HCT116 (cell line): ENCODE measurements at regions not wholly inside any gene's neighbourhood (a gene's known extent, or its start where the extent isn't known, plus 50 kb on each side); places are given as distances from the start of the nearest gene placed in this dataset.

Source experiments
- ATAC-seq: fragments of 200-7000 bp; cut with Tn5 transposase; 2 replicates; pipeline ENCODE4 v1.9.1; 2020; ENCODE audit warnings: mild to moderate bottlenecking, moderate library complexity
- BruUV-seq: library from RNA; stranded (reverse); fragments of 400-500 nt; replicated peaks from 2 replicates; lab custom pipeline; 2021; lab: Mats Ljungman, UMichigan
- CTCF ChIA-PET: fragments of 300-600 bp; sonication (Branson Sonifier 250); formaldehyde crosslinking; loops from one replicate; lab custom pipeline; 2021; ENCODE audit warnings: antibody characterized with exemption; lab: Charles Lee
- POLR2A ChIA-PET: fragments of 300-600, 350-600 bp; sonication (Branson Sonifier 250); formaldehyde crosslinking; loops from one replicate; lab custom pipeline; 2021; ENCODE audit warnings: antibody characterized with exemption; lab: Charles Lee
- RAD21 ChIA-PET, 2 experiments: fragments of 300-600 bp; sonication (Branson Sonifier 250); formaldehyde crosslinking; loops; one replicate each; lab custom pipeline; 2023; ENCODE audit warnings: low total read pairs in 2 of 2; ENCODE audit not compliant: uncharacterized antibody in 2 of 2, unreplicated experiment in 2 of 2, low non-redundant PET in 1 of 2; lab: Charles Lee
- DNase-seq: peaks from one replicate; pipeline ENCODE4 v3.0.0-alpha.2; 2010; ENCODE audit warnings: low read depth, low spot score
- H2AFZ ChIP-seq: fragments of 200-600 bp; shearing (Covaris generic), sonication (generic); 2 replicates; pipeline ENCODE4 v1.6.1; 2017; ENCODE audit warnings: low read depth, mixed run types, mixed read lengths, antibody characterized with exemption, low read length; ENCODE audit not compliant: poor library complexity, severe bottlenecking
- H3K27ac ChIP-seq: 2 replicates; pipeline ENCODE4 v1.5.1; 2012; ENCODE audit warnings: low read depth, low read length
- H3K27me3 ChIP-seq: fragments of 200-600 bp; sonication (generic); 2 replicates; pipeline ENCODE4 v1.6.1; 2016; ENCODE audit warnings: mixed run types, low read length, mixed read lengths; ENCODE audit not compliant: insufficient read depth
- H3K36me3 ChIP-seq, 2 experiments: fragments of 200-500 bp in 1 of 2; fragments of 200-600 bp in 1 of 2; sonication (Bioruptor generic) in 1 of 2; sonication (generic) in 1 of 2; 2 replicates each; pipeline versions ENCODE4 v1.5.1 to v1.6.1; 2014 to 2016; ENCODE audit warnings: low read length in 2 of 2, inconsistent platforms in 1 of 2, mixed read lengths in 1 of 2, mixed run types in 1 of 2; ENCODE audit not compliant: insufficient read depth in 2 of 2, control insufficient read depth in 1 of 2
- H3K4me1 ChIP-seq, 2 experiments: fragments of 200-600 bp in 1 of 2; sonication (generic) in 1 of 2; 2 replicates each; pipeline versions ENCODE4 v1.5.1 to v1.6.1; 2012 to 2017; ENCODE audit warnings: low read length in 2 of 2, inconsistent platforms in 1 of 2, mild to moderate bottlenecking in 1 of 2, mixed read lengths in 1 of 2, mixed run types in 1 of 2, moderate library complexity in 1 of 2; ENCODE audit not compliant: insufficient read depth in 2 of 2, control insufficient read depth in 1 of 2
- H3K4me2 ChIP-seq: fragments of 200-600 bp; sonication (generic); 2 replicates; pipeline ENCODE4 v1.6.1; 2017; ENCODE audit warnings: mixed run types, low read length, mixed read lengths
- H3K4me3 ChIP-seq, 2 experiments: fragments of 200-600 bp in 1 of 2; sonication (generic) in 1 of 2; replicated peaks in 1 of 2; 2 replicates each; pipeline ENCODE4 v1.5.1; 2011 to 2016; ENCODE audit warnings: low read length in 2 of 2, control low read depth in 1 of 2, low read depth in 1 of 2, mild to moderate bottlenecking in 1 of 2, mixed read lengths in 1 of 2, mixed run types in 1 of 2
- H3K79me2 ChIP-seq: fragments of 200-600 bp; sonication (generic); 2 replicates; pipeline ENCODE4 v1.6.1; 2017; ENCODE audit warnings: mild to moderate bottlenecking, mixed run types, low read length, moderate library complexity, mixed read lengths; ENCODE audit not compliant: insufficient read depth
- H3K9ac ChIP-seq: fragments of 200-600 bp; sonication (generic); 2 replicates; pipeline ENCODE4 v1.6.1; 2016; ENCODE audit warnings: low read length, mixed read lengths
- H3K9me2 ChIP-seq: fragments of 200-600 bp; sonication (generic), shearing (Covaris generic); 2 replicates; pipeline ENCODE4 v1.6.1; 2017; ENCODE audit warnings: mixed run types, mild to moderate bottlenecking, moderate library complexity; ENCODE audit not compliant: insufficient read depth
- H3K9me3 ChIP-seq, 2 experiments: fragments of 200-500 bp in 1 of 2; fragments of 200-600 bp in 1 of 2; sonication (Bioruptor generic) in 1 of 2; sonication (generic) in 1 of 2; 2 replicates each; pipeline ENCODE4 v1.6.1; 2014 to 2017; ENCODE audit warnings: low read length in 2 of 2, mixed read lengths in 2 of 2, inconsistent platforms in 1 of 2, low read depth in 1 of 2, mild to moderate bottlenecking in 1 of 2, mixed run types in 1 of 2, moderate library complexity in 1 of 2; ENCODE audit not compliant: control insufficient read depth in 1 of 2, insufficient read depth in 1 of 2
- H4K20me1 ChIP-seq: fragments of 200-600 bp; sonication (generic), shearing (Covaris generic); 2 replicates; pipeline ENCODE4 v1.6.1; 2017; ENCODE audit warnings: mixed run types, mild to moderate bottlenecking, moderate library complexity; ENCODE audit not compliant: insufficient read depth
- CEBPB ChIP-seq: IDR thresholded peaks from 2 replicates; pipeline ENCODE4 v1.6.1; 2012; ENCODE audit warnings: low read depth
- EGR1 ChIP-seq: IDR thresholded peaks from 2 replicates; pipeline ENCODE4 v1.6.1; 2012; ENCODE audit warnings: low read depth
- EZH2 ChIP-seq: fragments of 200-600 bp; sonication (generic); IDR thresholded peaks from 2 replicates; pipeline ENCODE4 v1.6.1; 2017; ENCODE audit warnings: antibody characterized with exemption, mixed run types
- JUND ChIP-seq: IDR thresholded peaks from 2 replicates; pipeline ENCODE4 v1.6.1; 2012
- POLR2A ChIP-seq: IDR thresholded peaks from 2 replicates; pipeline ENCODE4 v1.7.0; 2011; ENCODE audit warnings: borderline replicate concordance; ENCODE audit not compliant: insufficient read depth, insufficient read length; ENCODE audit errors: extremely low read depth
- POLR2AphosphoS5 ChIP-seq: IDR thresholded peaks from 2 replicates; pipeline ENCODE4 v1.6.1; 2011; ENCODE audit warnings: mild to moderate bottlenecking, low read depth, low read length, moderate library complexity
- RAD21 ChIP-seq: IDR thresholded peaks from 2 replicates; pipeline ENCODE4 v1.6.1; 2012; ENCODE audit warnings: low read depth, mild to moderate bottlenecking
- SIN3A ChIP-seq: IDR thresholded peaks from 2 replicates; pipeline ENCODE4 v1.6.1; 2012; ENCODE audit warnings: low read depth
- YY1 ChIP-seq: IDR thresholded peaks from 2 replicates; pipeline ENCODE4 v1.6.1; 2011; ENCODE audit warnings: low read length, low read depth, moderate library complexity, mild to moderate bottlenecking; ENCODE audit not compliant: insufficient replicate concordance; ENCODE audit errors: extremely low read depth
- ZFX ChIP-seq: fragments of 450-650 bp; IDR thresholded peaks from 2 replicates; pipeline ENCODE4 v1.6.1; 2017
- ZNF274 ChIP-seq: fragments of 200-500 bp; sonication (Bioruptor generic); IDR thresholded peaks from 2 replicates; pipeline ENCODE4 v1.6.1; 2014; ENCODE audit warnings: mild to moderate bottlenecking, low read depth, low read length, inconsistent platforms
- intact Hi-C: fragments of 100-400 bp; cut with micrococcal nuclease; formaldehyde crosslinking; loops from 2 replicates; pipeline ENCODE4 v1.10.0; 2022
- TF ChIP-seq, protein P1 (sequence below), 3 experiments: fragments of 200-600 bp in 1 of 3; sonication (generic) in 1 of 3; IDR thresholded peaks in 2 of 3; conservative IDR thresholded peaks in 1 of 3; 2 replicates each; pipeline ENCODE4 v1.5.1; 2012 to 2017; ENCODE audit warnings: low read depth in 2 of 3, low read length in 2 of 3, antibody characterized with exemption in 1 of 3, borderline replicate concordance in 1 of 3, control low read depth in 1 of 3, mild to moderate bottlenecking in 1 of 3, mixed read lengths in 1 of 3, mixed run types in 1 of 3, moderate library complexity in 1 of 3; ENCODE audit not compliant: insufficient read depth in 1 of 3
- TF ChIP-seq, protein P2 (sequence below): IDR thresholded peaks from 2 replicates; pipeline ENCODE4 v1.6.1; 2012
- TF ChIP-seq, protein P3 (sequence below): IDR thresholded peaks from 2 replicates; pipeline ENCODE4 v1.6.1; 2012
- TF ChIP-seq, protein P4 (sequence below): IDR thresholded peaks from 2 replicates; pipeline ENCODE4 v1.6.1; 2011; ENCODE audit warnings: mild to moderate bottlenecking, low read length, moderate library complexity; ENCODE audit not compliant: insufficient replicate concordance; ENCODE audit errors: extremely low read depth

DNA sequence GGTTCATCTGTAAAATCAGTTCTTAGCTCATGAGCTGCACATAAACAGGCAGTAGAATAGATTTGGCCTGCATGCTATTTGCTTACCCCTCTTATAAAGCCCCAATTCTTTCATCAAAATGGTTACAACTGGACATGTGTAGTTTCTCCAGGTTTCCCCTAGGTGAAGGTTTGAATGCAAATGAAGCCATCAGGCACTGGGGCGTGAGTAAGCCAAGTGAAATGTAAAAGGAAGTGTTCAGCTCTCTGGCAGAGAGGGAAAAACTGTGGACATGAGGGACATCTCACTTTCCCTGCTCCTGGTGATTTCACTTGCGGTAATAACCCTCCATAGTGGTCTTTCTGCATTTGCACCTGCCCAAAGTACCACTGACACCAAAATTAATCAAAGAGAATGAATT is 1402.3 kb upstream of the LRRTM1 start (continued):
- TF ChIP-seq, protein P1, sequence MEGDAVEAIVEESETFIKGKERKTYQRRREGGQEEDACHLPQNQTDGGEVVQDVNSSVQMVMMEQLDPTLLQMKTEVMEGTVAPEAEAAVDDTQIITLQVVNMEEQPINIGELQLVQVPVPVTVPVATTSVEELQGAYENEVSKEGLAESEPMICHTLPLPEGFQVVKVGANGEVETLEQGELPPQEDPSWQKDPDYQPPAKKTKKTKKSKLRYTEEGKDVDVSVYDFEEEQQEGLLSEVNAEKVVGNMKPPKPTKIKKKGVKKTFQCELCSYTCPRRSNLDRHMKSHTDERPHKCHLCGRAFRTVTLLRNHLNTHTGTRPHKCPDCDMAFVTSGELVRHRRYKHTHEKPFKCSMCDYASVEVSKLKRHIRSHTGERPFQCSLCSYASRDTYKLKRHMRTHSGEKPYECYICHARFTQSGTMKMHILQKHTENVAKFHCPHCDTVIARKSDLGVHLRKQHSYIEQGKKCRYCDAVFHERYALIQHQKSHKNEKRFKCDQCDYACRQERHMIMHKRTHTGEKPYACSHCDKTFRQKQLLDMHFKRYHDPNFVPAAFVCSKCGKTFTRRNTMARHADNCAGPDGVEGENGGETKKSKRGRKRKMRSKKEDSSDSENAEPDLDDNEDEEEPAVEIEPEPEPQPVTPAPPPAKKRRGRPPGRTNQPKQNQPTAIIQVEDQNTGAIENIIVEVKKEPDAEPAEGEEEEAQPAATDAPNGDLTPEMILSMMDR (IDR thresholded peaks at IDR 0.05 in 2 of 3, conservative IDR thresholded peaks at IDR 0.05 in 1 of 3; ENCODE audit: borderline replicate concordance in 1 of 3, insufficient read depth in 1 of 3, low read depth in 2 of 3, low read length in 2 of 3) = no peak
- no peak for TF ChIP-seq RAD21
- no peak for TF ChIP-seq JUND

DNA sequence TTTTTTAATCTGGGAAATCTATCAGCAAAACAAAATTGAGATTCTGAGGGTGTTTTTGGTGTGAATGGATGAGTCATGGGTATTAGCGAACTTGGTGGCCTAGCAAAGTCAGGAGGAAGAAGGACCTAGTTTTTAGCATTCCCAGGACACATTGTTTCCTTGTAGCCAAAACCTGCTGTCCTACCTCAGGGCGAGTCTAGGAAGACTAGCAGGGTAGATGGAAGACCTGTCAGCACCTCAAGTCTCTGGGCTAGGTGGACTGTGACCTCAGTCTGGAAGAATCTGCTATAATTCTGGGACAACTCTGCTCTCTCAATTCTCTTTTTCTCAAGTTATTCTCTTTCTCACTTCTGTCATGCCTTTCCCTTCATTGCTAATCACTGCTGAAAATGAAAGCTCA is 1399.3 kb upstream of the LRRTM1 start:
- H3K4me2 ChIP-seq = no peak overlapping the region
- H3K36me3 ChIP-seq = no peaks in the 10 kb centered on the region
- H3K9me2 ChIP-seq = no peaks in the 10 kb centered on the region
- no peaks in the 10 kb centered on the region for H3K79me2 ChIP-seq
- ChIA-PET CTCF (no interaction called here), POLR2A (no interaction called here), RAD21 (no interaction called here)
- no peak overlapping the region for H3K9ac ChIP-seq
- BruUV-seq = no TSS peak
- H2AFZ ChIP-seq = no peak overlapping the region
- no peak for ATAC-seq
- no peaks in the 10 kb centered on the region for H3K27me3 ChIP-seq
- no peak overlapping the region for H3K4me3 ChIP-seq
- TF ChIP-seq CEBPB = no peak
- no peak for TF ChIP-seq RAD21
- no peak for TF ChIP-seq SIN3A
- TF ChIP-seq ZNF274 = no peak
- no peak for TF ChIP-seq ZFX
- TF ChIP-seq POLR2A = no peak
- TF ChIP-seq, protein P2, sequence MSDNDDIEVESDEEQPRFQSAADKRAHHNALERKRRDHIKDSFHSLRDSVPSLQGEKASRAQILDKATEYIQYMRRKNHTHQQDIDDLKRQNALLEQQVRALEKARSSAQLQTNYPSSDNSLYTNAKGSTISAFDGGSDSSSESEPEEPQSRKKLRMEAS = no peak
- no peak for TF ChIP-seq EGR1
- no peak for TF ChIP-seq POLR2AphosphoS5
- TF ChIP-seq YY1 = no peak
- TF ChIP-seq JUND = no peak
- TF ChIP-seq, protein P1 (IDR thresholded peaks at IDR 0.05 in 2 of 3, conservative IDR thresholded peaks at IDR 0.05 in 1 of 3; ENCODE audit: borderline replicate concordance in 1 of 3, insufficient read depth in 1 of 3, low read depth in 2 of 3, low read length in 2 of 3) = no peak
- TF ChIP-seq, protein P3, sequence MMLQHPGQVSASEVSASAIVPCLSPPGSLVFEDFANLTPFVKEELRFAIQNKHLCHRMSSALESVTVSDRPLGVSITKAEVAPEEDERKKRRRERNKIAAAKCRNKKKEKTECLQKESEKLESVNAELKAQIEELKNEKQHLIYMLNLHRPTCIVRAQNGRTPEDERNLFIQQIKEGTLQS = no peak
- TF ChIP-seq, protein P4, sequence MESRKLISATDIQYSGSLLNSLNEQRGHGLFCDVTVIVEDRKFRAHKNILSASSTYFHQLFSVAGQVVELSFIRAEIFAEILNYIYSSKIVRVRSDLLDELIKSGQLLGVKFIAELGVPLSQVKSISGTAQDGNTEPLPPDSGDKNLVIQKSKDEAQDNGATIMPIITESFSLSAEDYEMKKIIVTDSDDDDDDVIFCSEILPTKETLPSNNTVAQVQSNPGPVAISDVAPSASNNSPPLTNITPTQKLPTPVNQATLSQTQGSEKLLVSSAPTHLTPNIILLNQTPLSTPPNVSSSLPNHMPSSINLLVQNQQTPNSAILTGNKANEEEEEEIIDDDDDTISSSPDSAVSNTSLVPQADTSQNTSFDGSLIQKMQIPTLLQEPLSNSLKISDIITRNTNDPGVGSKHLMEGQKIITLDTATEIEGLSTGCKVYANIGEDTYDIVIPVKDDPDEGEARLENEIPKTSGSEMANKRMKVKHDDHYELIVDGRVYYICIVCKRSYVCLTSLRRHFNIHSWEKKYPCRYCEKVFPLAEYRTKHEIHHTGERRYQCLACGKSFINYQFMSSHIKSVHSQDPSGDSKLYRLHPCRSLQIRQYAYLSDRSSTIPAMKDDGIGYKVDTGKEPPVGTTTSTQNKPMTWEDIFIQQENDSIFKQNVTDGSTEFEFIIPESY = no peak
- no peak for TF ChIP-seq EZH2
- intact Hi-C loops = no loop called here
- no peak for DNase-seq
- no peaks in the 10 kb centered on the region for H3K9me3 ChIP-seq
- no peaks in the 10 kb centered on the region for H4K20me1 ChIP-seq
- no peaks in the 10 kb centered on the region for H3K4me1 ChIP-seq
- H3K27ac ChIP-seq = no peak overlapping the region
